ENCODE measurements at regions not wholly inside any gene's neighbourhood (a gene's known extent, or its start where the extent isn't known, plus 50 kb on each side); places are given as distances from the start of the nearest gene placed in this dataset.

DNA sequence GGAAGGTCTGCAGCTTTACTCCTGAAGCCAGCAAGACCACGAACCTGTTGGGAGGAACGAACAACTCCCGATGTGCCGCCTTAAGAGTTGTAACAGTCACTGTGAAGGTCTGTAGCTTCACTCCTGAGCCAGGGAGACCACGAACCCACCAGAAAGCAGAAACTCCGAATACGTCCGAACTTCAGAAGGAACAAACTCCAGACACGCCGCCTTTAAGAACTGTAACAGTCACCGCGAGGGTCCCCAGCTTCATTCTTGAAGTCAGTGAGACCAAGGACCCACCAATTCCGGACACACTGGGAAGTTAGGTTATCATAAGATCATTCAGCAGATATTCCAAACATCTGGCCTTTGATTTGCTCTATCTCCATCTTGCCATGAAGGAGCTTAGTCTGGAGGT lies 1623.0 kb downstream of the SLITRK1 start:
- Histone ChIP-seq H2AFZ (ENCODE audit: low read length) (no peak overlapping the region), H3K27ac (ENCODE audit: low read depth, low read length) (no peak overlapping the region), H3K27me3 (ENCODE audit: insufficient read depth, low read length) (no peaks in the 10 kb centered on the region), H3K4me3 (ENCODE audit: insufficient read depth, low read length) (no peak overlapping the region), H3K36me3 (ENCODE audit: insufficient read depth, low read length) (no peaks in the 10 kb centered on the region), H3K4me2 (ENCODE audit: insufficient read depth, low read length) (no peak overlapping the region), H3K4me1 (ENCODE audit: insufficient read depth, low read length) (no peaks in the 10 kb centered on the region), H3K79me2 (ENCODE audit: insufficient read depth, low read length) (no peaks in the 10 kb centered on the region), H3K9me3 (ENCODE audit: low read depth, low read length) (peaks cover 4% of the 10 kb centered on the region), H4K20me1 (ENCODE audit: insufficient read depth, low read length) (no peaks in the 10 kb centered on the region)
- no peak for DNase-seq (ENCODE audit: insufficient read length, low spot score, missing footprints)
- TF ChIP-seq, protein P1, sequence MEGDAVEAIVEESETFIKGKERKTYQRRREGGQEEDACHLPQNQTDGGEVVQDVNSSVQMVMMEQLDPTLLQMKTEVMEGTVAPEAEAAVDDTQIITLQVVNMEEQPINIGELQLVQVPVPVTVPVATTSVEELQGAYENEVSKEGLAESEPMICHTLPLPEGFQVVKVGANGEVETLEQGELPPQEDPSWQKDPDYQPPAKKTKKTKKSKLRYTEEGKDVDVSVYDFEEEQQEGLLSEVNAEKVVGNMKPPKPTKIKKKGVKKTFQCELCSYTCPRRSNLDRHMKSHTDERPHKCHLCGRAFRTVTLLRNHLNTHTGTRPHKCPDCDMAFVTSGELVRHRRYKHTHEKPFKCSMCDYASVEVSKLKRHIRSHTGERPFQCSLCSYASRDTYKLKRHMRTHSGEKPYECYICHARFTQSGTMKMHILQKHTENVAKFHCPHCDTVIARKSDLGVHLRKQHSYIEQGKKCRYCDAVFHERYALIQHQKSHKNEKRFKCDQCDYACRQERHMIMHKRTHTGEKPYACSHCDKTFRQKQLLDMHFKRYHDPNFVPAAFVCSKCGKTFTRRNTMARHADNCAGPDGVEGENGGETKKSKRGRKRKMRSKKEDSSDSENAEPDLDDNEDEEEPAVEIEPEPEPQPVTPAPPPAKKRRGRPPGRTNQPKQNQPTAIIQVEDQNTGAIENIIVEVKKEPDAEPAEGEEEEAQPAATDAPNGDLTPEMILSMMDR (IDR thresholded peaks at IDR 0.05; ENCODE audit: extremely low read depth, low read depth, low read length), result no peak

- no peaks in the 10 kb centered on the region for H3K36me3 ChIP-seq (ENCODE audit: insufficient read depth, low read length)
- peaks cover 4% of the 10 kb centered on the region for H3K9me3 ChIP-seq (ENCODE audit: low read depth, low read length)
- no peak overlapping the region for H2AFZ ChIP-seq (ENCODE audit: low read length)
- no peaks in the 10 kb centered on the region for H3K27me3 ChIP-seq (ENCODE audit: insufficient read depth, low read length)
- no peak overlapping the region for H3K4me2 ChIP-seq (ENCODE audit: insufficient read depth, low read length)
- no peak overlapping the region for H3K4me3 ChIP-seq (ENCODE audit: insufficient read depth, low read length)
- no peak overlapping the region for H3K27ac ChIP-seq (ENCODE audit: low read depth, low read length)
- TF ChIP-seq, protein P1 (IDR thresholded peaks at IDR 0.05; ENCODE audit: extremely low read depth, low read depth, low read length), result no peak
- no peaks in the 10 kb centered on the region for H4K20me1 ChIP-seq (ENCODE audit: insufficient read depth, low read length)
- DNase-seq (ENCODE audit: insufficient read length, low spot score, missing footprints), result no peak
- no peaks in the 10 kb centered on the region for H3K4me1 ChIP-seq (ENCODE audit: insufficient read depth, low read length)
- H3K79me2 ChIP-seq (ENCODE audit: insufficient read depth, low read length), result no peaks in the 10 kb centered on the region
Measured at GRCh38 chr13:82257790-82258507, 1624.3 kb downstream of the SLITRK1 start.

- Histone ChIP-seq H4K20me1 (ENCODE audit: insufficient read depth, low read length) (no peaks in the 10 kb centered on the region), H3K9me3 (ENCODE audit: low read depth, low read length) (no peaks in the 10 kb centered on the region), H3K27ac (ENCODE audit: low read depth, low read length) (no peak overlapping the region), H3K36me3 (ENCODE audit: insufficient read depth, low read length) (no peaks in the 10 kb centered on the region), H3K4me1 (ENCODE audit: insufficient read depth, low read length) (no peaks in the 10 kb centered on the region), H3K27me3 (ENCODE audit: insufficient read depth, low read length) (no peaks in the 10 kb centered on the region), H2AFZ (ENCODE audit: low read length) (no peak overlapping the region), H3K79me2 (ENCODE audit: insufficient read depth, low read length) (no peaks in the 10 kb centered on the region), H3K4me3 (ENCODE audit: insufficient read depth, low read length) (no peak overlapping the region), H3K4me2 (ENCODE audit: insufficient read depth, low read length) (no peak overlapping the region)
- TF ChIP-seq, protein P1 (IDR thresholded peaks at IDR 0.05; ENCODE audit: extremely low read depth, low read depth, low read length), result no peak
- no peak for DNase-seq (ENCODE audit: insufficient read length, low spot score, missing footprints)
Measured at GRCh38 chr13:82248762-82249161, 1633.5 kb downstream of the SLITRK1 start.

DNA sequence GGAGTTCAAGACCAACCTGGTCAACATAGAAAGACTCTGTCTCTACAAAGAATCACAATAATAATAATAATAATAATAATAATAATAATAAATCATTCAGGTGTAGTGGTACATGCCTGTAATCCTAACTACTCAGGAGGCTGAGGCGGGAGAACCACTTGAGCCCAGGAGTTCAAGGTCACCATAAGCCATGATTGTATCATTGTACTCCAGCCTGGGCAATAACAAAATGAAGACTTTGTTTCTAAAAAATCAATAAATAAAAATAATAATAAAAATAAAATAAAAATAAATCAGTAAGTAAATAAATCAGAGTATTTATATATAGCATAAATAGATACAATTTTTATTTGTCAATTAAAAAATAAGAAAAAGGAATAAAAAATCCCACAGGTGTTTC lies 1636.4 kb downstream of the SLITRK1 start:
- no peak overlapping the region for H2AFZ ChIP-seq (ENCODE audit: low read length)
- no peaks in the 10 kb centered on the region for H3K79me2 ChIP-seq (ENCODE audit: insufficient read depth, low read length)
- no peak for DNase-seq (ENCODE audit: insufficient read length, low spot score, missing footprints)
- H3K27ac ChIP-seq (ENCODE audit: low read depth, low read length), result no peak overlapping the region
- no peaks in the 10 kb centered on the region for H4K20me1 ChIP-seq (ENCODE audit: insufficient read depth, low read length)
- no peaks in the 10 kb centered on the region for H3K27me3 ChIP-seq (ENCODE audit: insufficient read depth, low read length)
- TF ChIP-seq, protein P1 (IDR thresholded peaks at IDR 0.05; ENCODE audit: extremely low read depth, low read depth, low read length), result no peak
- no peaks in the 10 kb centered on the region for H3K36me3 ChIP-seq (ENCODE audit: insufficient read depth, low read length)
- H3K9me3 ChIP-seq (ENCODE audit: low read depth, low read length), result no peaks in the 10 kb centered on the region
- H3K4me1 ChIP-seq (ENCODE audit: insufficient read depth, low read length), result no peaks in the 10 kb centered on the region
- no peak overlapping the region for H3K4me2 ChIP-seq (ENCODE audit: insufficient read depth, low read length)
- H3K4me3 ChIP-seq (ENCODE audit: insufficient read depth, low read length), result no peak overlapping the region

Data from osteoblast (primary cell).